Glutamatergic neuron (in vitro differentiated cells): ENCODE measurements at regions not wholly inside any gene's neighbourhood (a gene's known extent, or its start where the extent isn't known, plus 50 kb on each side); places are given as distances from the start of the nearest gene placed in this dataset.

ENCODE experiments used
- DNase-seq: peaks from one replicate; pipeline ENCODE4 v3.0.0; 2022
- H3K27ac Mint-ChIP-seq: one replicate; pipeline ENCODE4 v1.8.0; 2020; ENCODE audit warnings: mild to moderate bottlenecking, mixed read lengths, inconsistent platforms; ENCODE audit not compliant: unreplicated experiment
- H3K27me3 Mint-ChIP-seq: one replicate; pipeline ENCODE4 v1.8.0; 2020; ENCODE audit warnings: mild to moderate bottlenecking, moderate library complexity, mixed read lengths, inconsistent platforms; ENCODE audit not compliant: unreplicated experiment
- H3K36me3 Mint-ChIP-seq: one replicate; pipeline ENCODE4 v1.8.0; 2020; ENCODE audit warnings: mild to moderate bottlenecking, mixed read lengths, inconsistent platforms; ENCODE audit not compliant: unreplicated experiment
- H3K4me1 Mint-ChIP-seq: one replicate; pipeline ENCODE4 v1.8.0; 2020; ENCODE audit warnings: mild to moderate bottlenecking, low read depth, mixed read lengths, inconsistent platforms; ENCODE audit not compliant: unreplicated experiment
- H3K4me3 Mint-ChIP-seq: one replicate; pipeline ENCODE4 v1.8.0; 2020; ENCODE audit warnings: mild to moderate bottlenecking, mixed read lengths, inconsistent platforms; ENCODE audit not compliant: unreplicated experiment
- H3K9me3 Mint-ChIP-seq: one replicate; pipeline ENCODE4 v1.8.0; 2020; ENCODE audit warnings: mild to moderate bottlenecking, moderate library complexity, mixed read lengths, inconsistent platforms; ENCODE audit not compliant: unreplicated experiment
- CTCF ChIP-seq: fragments of 200-600 bp; sonication (generic); IDR thresholded peaks from one replicate; pipeline ENCODE4 v1.5.0; 2021; ENCODE audit not compliant: partially characterized antibody, unreplicated experiment

- H3K27me3 Mint-ChIP-seq = peaks cover 2% of the 10 kb centered on the region
- no peaks in the 10 kb centered on the region for H3K9me3 Mint-ChIP-seq
- no peak overlapping the region for H3K27ac Mint-ChIP-seq
- no peaks in the 10 kb centered on the region for H3K4me1 Mint-ChIP-seq
- H3K4me3 Mint-ChIP-seq = no peak overlapping the region
- no peak for TF ChIP-seq CTCF
- no peak for DNase-seq
- H3K36me3 Mint-ChIP-seq = no peaks in the 10 kb centered on the region
Measured at GRCh38 chr18:78323453-78324197, 656.0 kb upstream of the SALL3 start.

GRCh38 chr18:78327643-78328042 is 652.0 kb upstream of the SALL3 start:
- H3K9me3 Mint-ChIP-seq = no peaks in the 10 kb centered on the region
- H3K4me3 Mint-ChIP-seq = no peak overlapping the region
- H3K4me1 Mint-ChIP-seq = no peaks in the 10 kb centered on the region
- no peak overlapping the region for H3K27ac Mint-ChIP-seq
- peaks cover 2% of the 10 kb centered on the region for H3K27me3 Mint-ChIP-seq
- no peak for DNase-seq
- no peak for TF ChIP-seq CTCF
- H3K36me3 Mint-ChIP-seq = no peaks in the 10 kb centered on the region

- no peaks in the 10 kb centered on the region for H3K36me3 Mint-ChIP-seq
- no peaks in the 10 kb centered on the region for H3K9me3 Mint-ChIP-seq
- peaks cover 5% of the 10 kb centered on the region for H3K27me3 Mint-ChIP-seq
- H3K27ac Mint-ChIP-seq = no peak overlapping the region
- TF ChIP-seq CTCF = no peak
- H3K4me1 Mint-ChIP-seq = no peaks in the 10 kb centered on the region
- no peak overlapping the region for H3K4me3 Mint-ChIP-seq
- DNase-seq = no peak
Measured at GRCh38 chr18:78330766-78331165, 648.9 kb upstream of the SALL3 start.

GRCh38 chr18:78352910-78353309 is 626.7 kb upstream of the SALL3 start:
- no peak for DNase-seq
- TF ChIP-seq CTCF = no peak
- Mint-ChIP-seq H3K27me3 (peaks cover 2% of the 10 kb centered on the region), H3K4me1 (no peaks in the 10 kb centered on the region), H3K4me3 (no peak overlapping the region), H3K36me3 (no peaks in the 10 kb centered on the region), H3K27ac (no peak overlapping the region), H3K9me3 (peaks cover 3% of the 10 kb centered on the region)

- Mint-ChIP-seq H3K27ac (no peak overlapping the region), H3K36me3 (no peaks in the 10 kb centered on the region), H3K27me3 (peaks cover 2% of the 10 kb centered on the region), H3K9me3 (no peaks in the 10 kb centered on the region), H3K4me1 (no peaks in the 10 kb centered on the region), H3K4me3 (no peak overlapping the region)
- no peak for TF ChIP-seq CTCF
- no peak for DNase-seq
Measured at GRCh38 chr18:78362198-78362597, 617.4 kb upstream of the SALL3 start.
